Fibroblast of skin of left quadriceps (primary cell): ENCODE measurements at regions not wholly inside any gene's neighbourhood (a gene's known extent, or its start where the extent isn't known, plus 50 kb on each side); places are given as distances from the start of the nearest gene placed in this dataset.

Source experiments
- DNase-seq, 2 experiments: peaks; one replicate each; pipeline ENCODE4 v3.0.0-alpha.2; 2013; ENCODE audit warnings: low read depth in 2 of 2

DNA sequence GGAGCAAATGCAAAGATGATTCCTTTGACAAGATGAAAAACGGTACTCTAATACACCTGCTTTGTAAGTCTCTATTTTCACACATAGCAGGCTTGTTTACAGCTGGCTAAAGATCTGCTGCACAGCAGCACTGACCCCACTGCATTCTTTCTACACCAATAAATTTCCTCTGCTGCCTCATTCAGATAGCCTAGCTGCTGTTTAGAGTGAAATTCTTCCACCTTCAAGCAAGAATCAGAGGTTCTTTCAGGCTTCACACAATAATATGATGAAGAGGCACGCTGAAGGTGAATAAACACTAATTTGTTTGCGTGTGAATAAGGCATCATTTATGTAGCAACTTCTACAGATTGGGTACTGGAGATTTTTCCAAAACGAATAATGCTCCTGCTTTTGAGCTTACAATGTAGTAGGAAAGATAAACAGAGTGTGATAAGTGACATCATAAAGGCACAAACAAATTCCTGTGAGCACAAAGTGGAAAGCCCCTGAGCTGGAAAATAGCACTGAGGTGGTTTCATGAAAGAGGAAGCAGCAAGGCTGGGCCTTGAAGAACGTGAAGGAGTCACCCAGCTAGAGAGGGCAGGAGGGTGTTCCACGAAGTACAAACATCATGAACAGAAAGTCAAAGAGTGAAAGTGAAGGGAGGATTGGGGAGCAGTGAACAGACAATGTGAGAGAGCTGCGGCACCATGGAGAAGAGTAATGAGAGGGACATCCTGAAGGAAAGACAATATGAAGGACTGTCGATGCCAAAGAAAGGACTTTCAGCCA lies 543.4 kb downstream of the CD83 start:
- no peak for DNase-seq

DNA sequence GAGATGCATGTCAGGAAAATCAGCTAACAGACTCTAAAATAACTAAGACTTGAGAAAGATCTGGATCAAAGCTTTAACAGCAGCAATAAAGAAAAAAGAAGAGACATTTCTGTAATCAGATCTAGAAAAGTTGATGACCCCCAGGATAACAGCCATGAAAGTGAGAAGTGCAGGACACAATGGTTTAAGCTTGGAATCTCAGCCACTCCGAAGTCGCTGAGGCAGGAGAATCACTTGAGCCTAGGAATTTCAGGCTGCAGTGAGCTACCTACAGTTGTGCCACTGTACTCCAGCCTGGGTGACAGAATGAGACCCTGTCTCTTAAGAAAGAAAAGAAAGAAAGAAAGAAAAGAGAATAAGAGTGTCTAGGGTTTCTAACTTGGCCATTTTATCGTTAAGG lies 544.1 kb downstream of the CD83 start:
- DNase-seq = no peak

DNA sequence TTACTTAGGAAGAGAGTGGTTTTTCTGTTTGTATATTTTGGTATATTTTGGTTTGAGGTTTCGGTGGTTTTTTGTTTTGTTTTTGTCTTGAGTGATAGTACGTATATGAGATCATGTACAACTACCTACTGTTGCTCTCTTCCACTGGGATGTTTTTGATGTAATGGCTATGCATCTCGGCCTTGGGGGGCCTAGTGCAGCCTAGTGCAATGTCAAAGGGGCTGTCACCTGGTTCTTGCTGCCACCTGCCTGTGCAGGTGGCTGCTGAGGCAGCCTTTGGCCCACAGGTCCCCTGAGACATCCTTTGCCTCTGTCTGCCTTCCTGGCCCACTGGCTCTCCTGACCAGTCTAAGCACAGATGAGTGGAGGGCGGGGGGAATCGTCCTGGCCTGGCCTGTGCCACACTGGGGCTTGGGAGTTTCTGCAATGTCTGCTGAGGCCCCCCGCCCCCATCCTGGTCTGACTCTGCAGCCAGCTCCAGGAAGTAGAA lies 546.6 kb downstream of the CD83 start:
- DNase-seq = no peak

DNA sequence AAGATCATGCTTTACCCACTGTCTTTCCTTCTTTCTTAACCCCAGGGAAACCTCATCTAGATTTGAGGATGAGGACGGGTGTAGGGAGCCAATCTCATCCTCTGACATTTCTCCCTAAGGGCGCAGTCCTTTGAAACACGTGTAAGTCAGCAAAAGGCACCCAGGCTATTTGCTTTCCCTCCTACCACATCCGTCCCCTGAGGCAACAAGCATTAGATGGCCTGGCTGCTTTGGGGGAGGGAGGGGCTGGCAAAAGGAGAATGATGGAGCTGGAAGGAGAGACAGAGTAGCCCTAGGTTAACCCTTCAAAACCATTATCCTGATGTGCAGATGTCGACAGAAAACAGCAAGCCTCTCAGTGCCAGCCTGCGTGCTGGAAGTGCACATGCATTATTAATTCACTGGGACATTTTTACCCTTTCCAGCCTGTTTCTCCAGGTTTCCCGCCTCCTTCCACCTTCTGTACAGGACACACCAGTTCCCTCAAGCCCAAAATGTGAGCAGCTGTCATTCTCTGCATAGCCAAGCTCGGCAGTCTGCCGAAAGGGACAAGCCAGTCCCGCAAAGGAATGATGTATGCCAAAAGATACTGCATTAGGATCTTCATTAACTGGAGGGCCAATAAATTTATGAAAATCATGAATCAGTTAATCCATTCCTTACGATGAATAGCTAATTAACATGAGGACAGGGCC lies 547.2 kb downstream of the CD83 start:
- no peak for DNase-seq

DNA sequence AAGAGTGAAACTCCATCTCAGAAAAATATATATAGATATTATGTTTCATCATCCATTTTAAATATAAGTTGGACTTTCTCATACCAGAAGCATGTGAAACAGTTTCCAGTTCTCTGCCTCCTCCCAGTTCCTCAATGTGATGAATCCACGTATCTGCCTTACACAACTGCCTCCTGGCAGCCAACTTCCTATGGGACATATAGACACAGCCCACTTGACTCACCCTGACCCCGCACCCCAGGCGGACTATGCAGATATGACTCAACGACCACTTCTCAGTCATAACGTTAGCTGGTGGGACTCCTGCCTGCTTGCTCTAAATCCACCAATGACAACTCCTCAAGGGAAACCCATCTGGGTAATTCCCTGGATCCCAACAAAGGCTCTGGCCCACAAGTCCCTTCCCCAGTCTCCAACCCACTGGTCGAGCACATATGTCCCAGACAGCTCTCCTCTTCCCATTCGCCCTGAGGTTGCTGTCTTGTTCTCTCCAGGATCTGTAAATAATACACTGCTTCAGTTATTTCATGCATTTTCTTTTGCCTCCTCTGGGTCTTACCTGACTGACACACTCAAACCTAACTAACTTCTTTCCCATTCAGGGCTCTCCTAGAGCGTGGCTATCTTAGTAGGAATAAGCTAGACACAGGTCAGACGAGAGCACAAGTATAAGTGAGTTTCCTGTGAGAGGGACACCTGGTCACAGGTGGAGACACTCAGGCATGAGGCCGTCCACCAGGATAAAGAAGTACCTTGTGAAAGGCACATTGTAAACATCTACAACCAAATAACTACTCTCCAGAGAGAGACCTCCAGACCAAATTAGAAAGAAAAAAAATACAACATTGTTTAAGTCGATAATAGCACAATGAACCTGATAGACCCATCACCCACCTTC lies 548.5 kb downstream of the CD83 start:
- DNase-seq = peak; percentile 90 to 91

DNA sequence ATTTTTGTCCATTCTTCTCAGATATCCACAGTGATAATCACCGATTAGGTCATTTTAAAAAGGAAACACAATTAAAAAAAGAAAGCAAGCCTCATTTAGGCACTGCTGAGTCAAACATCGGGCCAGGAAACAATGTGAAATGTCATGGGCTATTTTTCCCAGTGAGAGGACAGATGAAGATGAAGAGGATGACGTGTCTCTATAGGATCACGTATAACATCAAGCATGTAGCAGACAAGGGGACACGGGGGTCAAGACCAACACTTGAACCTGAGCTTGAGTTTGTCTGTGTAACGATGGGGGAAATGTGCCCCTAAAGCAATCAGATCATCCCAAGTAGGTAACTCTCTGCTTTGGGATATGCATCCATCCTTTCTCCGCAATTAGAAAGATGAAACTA lies 553.2 kb downstream of the CD83 start:
- no peak for DNase-seq

DNA sequence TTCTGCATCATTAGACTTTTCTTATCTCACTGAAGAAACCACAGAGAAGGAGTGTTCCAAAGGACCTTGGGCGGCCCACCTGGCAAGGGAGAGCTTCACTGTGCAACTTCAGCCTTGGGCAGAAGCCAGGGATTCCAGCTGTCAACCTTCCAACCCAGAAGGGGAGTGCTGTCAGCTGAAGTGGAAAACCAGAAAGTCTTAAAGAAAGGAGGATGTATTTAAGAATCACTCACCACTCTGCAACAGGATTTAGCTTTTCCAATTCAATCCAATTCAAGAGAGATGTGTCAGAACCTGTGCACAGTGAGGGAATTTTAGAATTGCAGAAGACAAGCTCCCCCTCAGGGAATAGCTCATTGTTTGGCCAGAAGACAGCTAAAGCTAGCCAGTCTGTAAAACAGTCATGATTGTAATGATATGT lies 553.7 kb downstream of the CD83 start:
- peak; percentile 61 to 68 for DNase-seq

DNA sequence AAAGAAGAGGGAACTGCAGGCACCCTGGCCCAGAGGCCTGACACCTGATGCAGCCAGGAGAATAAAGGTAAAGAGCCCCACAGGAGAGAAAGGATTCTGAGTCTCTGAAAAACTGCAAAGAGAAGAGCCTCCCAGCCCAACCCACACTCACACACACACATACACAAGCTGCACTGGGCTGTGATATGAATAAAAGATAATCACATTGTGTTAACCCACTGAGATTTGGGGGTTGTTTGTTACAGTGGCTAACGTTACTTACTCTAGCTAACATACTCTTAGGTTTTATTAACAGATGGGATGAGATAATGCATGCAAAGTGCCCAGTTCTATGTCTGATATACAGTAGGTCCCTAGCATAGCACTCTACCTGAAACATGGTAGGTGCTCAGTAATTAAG lies 554.4 kb downstream of the CD83 start:
- no peak for DNase-seq

DNA sequence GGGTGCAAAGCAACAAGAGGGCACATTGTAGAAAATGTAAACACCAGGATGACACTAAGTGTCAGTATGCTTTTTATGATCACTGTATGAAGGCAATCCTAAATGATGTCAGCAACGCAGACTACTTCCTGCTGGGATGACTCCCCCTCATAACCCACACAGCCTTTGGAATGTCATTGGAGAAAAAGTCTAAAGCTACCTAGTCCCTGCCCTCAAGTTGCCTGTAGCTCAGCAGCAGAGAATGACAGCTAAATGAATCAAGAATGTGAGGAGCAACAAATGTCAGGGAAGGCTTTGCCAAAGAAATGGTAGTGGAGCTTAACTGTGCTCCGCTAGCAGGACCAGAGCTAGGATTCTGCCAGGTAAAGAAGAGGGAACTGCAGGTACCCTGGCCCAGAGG lies 555.6 kb downstream of the CD83 start:
- DNase-seq = peak in 1 of 2 experiments; percentile 38

DNA sequence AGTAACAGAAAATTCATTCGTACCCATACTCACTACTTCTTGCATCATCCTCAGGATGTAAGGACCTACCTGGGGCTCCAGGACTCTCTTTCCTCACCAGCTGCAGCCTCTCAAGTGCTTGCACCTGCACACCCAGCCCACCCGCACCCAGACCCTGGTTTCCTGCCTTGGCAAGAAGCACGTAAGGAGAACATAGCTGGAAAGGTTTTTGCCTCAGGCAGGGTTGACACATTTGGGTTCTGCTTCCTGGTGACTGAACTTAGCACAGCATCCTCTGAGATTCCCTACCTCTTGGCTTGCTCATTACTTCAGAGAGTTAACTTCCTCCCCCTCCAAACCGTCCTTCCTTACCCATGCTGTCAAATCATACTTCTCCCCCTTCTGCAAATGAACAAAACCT lies 556.9 kb downstream of the CD83 start:
- DNase-seq = no peak

DNA sequence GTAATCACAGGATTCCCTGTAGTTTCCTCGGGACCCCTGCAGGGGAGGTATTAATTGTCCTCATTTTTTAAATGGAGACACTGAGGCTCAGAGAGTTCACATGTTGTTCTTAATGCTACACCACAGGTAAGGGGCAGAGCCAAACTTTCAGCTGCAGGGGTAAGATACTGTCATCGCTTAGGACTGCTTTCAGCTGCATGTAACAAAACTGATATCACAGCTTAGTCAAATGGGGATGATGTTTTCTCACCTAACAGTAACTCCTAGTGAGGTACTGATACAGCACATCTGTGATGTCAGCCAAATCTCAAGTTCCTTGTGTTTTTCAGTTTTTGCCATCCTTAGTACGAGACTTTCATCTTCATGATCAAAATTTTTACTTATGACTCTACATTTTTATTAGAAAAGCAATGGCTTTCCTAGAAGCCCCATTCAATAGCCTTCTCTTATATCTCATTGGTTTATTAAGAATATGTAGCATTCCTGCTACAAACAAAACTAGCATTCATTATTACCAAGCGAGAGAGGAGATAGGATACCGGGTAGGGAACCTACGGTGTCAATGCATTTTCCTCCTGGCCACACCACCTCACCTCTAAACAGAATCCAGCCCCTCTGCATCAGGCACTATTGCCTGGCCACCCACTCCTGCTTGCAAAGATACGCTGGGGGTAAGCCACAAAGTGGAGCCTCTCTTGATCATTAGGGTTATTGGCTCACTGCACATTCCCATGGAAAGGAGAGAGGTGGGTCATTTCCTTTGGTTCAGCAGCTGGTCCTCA lies 557.5 kb downstream of the CD83 start:
- DNase-seq = no peak

DNA sequence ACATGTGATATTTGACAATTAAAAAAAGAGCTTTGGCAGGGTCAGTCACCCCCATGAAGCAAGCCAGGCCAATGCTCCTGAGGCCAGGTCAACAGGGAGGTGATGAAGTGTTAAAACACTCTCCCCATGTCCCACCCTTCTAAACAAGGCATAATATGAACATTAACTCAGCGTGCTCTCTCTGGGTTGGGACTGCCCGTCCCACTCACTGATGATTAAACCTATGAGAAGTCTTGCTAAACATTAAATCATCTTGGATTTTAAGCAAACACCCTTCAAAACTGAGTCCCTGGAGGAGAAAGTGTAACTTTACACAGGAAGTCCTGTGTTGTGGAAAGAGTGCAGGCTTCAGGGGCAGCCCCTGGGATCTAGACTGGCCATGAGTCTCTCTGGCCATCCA lies 558.5 kb downstream of the CD83 start:
- no peak for DNase-seq

DNA sequence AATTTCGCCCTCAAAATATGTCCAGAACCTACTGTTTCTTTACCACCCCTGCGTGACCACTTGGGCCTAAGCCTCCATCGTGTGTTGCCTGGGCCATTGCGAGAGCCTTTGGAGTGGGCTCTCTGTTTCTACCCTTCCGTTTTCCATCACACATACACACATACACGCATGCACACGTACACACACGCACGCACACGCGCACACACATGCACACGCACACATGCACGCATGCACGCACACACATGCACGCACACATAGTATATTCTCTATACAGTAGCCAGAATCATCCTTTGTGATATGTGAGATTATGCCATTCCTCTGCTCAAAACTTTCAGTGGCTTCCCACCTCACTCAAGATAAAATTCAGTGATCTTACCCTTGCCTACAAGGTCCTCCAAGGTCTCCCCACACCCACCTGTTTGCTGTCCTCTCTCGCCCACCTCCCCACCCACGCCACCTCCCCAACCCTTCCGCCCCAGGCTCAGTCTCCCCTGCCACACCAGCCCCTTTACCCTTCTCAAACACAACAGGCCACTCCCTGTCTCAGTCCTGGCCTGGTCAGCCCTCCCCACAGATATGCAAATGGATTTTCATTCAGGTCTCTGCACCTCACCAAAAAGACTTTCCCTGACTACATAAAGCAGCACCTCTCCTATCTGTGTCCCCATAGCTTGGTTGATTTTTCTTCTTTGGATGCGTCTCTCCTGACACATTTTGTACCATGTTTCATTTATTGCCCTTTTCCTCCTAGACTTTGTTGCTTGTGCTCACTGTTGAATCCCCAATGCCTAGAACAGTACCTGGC lies 559.6 kb downstream of the CD83 start:
- DNase-seq = no peak

DNA sequence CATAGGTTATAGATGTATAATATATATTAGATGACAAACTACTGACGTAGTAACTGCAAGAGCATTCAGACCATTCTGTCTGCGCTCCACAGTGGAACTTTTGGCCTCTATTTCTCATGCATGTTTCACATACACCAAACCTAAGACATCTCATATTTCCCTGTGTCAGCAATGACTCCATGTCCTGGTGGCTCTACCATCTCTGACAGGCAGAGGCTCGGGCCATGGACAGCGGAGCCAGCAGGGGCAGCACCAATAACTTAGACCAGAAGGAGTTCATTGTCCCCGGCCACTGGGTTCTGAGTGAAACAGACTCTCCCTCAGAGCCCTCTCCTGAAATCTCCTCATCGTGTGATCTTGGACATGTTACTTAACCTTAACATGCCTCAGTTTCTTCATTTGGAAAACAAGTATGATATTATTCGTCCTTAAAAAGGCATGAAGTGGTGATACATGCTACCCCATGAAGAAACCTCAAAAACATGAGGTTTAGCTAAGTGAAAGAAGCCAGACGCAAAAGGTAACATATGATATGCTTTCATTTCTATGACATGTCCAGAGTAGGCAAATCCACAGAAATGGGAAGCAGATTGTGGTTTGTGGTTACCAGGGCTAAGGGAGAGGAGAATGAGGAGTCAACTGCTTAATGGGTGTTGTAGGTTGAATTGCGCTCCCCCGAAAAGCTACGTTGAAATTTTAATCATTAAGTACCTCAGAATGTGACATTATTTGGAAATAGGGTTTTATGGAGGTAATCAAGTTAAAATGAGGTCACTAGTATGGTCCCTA lies 564.0 kb upstream of the JARID2 start:
- no peak for DNase-seq

DNA sequence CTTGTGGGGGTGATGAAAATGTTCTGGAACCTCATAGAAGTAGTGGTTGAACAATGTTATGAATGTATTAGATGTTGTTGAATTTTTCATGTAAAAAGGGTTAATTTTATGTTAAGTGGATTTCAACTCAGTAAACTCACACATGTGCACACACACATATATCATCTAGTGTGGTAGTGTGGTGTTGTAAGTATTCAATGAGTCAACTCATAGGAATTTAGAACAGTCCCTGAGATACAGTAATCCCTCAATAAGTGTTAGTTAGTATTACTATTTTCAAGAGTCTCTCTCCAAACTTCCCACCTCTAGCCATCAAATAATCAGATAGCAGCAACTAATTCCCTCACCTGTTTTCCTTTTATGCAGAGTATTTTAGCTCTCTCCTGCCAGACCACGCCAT lies 563.1 kb upstream of the JARID2 start:
- DNase-seq = peak; percentile 66 to 67

DNA sequence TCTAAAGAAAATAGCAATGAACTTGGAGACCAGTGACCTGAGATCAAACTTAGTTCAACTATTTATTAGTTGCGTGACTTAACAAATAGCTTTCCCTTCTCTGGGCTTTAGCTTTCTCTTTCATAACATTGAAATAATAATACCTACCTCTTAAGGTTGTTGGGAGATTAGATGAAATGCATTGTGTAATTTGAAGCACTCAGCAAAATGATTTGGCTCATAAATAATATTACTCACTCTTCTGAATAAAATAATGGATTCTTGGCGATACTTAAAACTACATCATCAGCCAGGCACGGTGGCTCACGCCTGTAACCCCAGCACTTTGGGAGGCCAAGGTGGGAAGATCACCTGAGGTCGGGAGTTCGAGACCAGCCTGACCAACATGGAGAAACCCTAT lies 556.2 kb upstream of the JARID2 start:
- no peak for DNase-seq

DNA sequence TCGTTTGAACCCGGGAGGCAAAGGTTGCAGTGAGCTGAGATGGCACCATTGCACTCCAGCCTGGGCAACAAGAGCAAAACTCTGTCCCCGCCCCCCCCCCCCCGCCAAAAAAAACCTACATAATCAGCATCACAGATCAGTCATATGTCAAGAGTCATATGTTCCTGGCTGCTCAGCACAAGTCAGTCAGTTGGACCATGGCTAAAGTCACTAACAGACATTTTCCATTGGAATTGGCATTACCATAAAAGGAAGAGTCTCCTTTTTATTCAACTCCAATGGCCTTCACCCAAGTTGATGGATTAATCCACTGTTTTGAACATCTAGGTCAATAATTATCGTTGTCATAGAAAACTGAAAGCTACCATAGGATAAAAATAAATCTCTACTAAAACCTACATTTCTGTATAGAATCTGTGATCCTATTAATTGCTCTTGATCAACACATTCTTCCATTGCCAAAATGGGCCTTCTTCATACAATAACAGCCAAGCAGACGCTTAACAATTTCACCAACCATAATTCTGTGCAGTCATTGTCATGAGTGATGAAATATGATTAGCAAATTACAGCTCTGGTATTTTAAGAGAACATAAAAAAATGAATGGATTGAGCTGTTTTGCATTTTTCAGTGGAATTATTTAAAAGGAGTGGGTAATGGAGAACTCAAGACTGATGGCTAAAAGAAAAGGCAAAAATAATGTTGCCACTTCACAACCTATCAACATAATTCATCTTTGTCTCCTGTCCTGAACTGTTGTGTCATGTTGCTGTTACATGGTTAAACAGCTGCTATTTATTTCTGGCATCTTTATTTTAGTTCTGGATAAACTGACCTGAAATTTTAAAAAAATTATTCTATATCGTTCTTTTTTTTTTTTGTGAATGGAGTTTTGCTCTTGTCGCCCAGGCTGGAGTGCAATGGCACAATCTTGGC lies 555.5 kb upstream of the JARID2 start:
- DNase-seq = no peak

DNA sequence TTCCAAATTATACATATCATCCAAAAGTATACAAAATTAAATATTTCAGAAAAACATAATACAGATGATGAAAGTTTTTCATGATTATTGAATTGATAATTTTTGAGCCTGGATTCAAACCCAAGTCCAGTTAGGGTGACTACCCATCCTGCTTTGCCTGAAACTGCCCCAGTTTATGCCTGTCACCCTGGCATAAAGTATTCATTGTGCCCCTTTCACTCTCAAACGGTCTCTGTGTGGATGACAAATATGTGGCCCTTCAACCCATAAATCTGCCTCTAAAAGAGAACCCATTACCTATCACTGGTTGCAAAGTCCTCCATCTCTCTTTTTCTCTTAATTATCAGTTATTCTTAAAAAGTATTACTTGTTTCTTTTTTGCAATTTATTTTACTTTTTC lies 553.7 kb upstream of the JARID2 start:
- DNase-seq = no peak
